SU-DHL-6 (cell line): ENCODE measurements at regions not wholly inside any gene's neighbourhood (a gene's known extent, or its start where the extent isn't known, plus 50 kb on each side); places are given as distances from the start of the nearest gene placed in this dataset.

ENCODE experiments used
- H2AFZ ChIP-seq: fragments of 200-600 bp; sonication (generic); 2 replicates; pipeline ENCODE4 v1.6.1; 2014; ENCODE audit warnings: low read depth, mild to moderate bottlenecking, moderate library complexity, mixed read lengths, antibody characterized with exemption, low read length; ENCODE audit not compliant: severe bottlenecking
- H3F3A ChIP-seq: fragments of 200-600 bp; shearing (Covaris generic); 2 replicates; pipeline ENCODE4 v1.6.0; 2016; ENCODE audit warnings: antibody characterized with exemption, mild to moderate bottlenecking; ENCODE audit not compliant: insufficient read depth
- H3K27ac ChIP-seq: fragments of 200-600 bp; sonication (generic); 2 replicates; pipeline ENCODE4 v1.5.1; 2016; ENCODE audit warnings: low read depth, mild to moderate bottlenecking, low read length, moderate library complexity, mixed read lengths
- H3K27me3 ChIP-seq: fragments of 200-600 bp; sonication (generic), shearing (Covaris generic); 2 replicates; pipeline ENCODE4 v1.6.0; 2014; ENCODE audit warnings: mild to moderate bottlenecking, low read length
- H3K36me3 ChIP-seq: fragments of 200-600 bp; sonication (generic); 2 replicates; pipeline ENCODE4 v1.6.1; 2014; ENCODE audit warnings: mild to moderate bottlenecking, low read length, mixed read lengths
- H3K4me2 ChIP-seq: fragments of 300-600, 200-600 bp; shearing (Covaris generic), sonication (generic); 2 replicates; pipeline ENCODE4 v1.6.0; 2014; ENCODE audit warnings: low read length, low read depth, mild to moderate bottlenecking; ENCODE audit not compliant: poor library complexity, severe bottlenecking
- H3K4me3 ChIP-seq: fragments of 200-600 bp; sonication (generic); 2 replicates; pipeline ENCODE4 v1.5.1; 2014; ENCODE audit warnings: antibody characterized with exemption, low read length, mild to moderate bottlenecking, mixed read lengths; ENCODE audit not compliant: insufficient read depth, poor library complexity, severe bottlenecking
- H3K79me2 ChIP-seq: fragments of 200-600 bp; sonication (generic); 2 replicates; pipeline ENCODE4 v1.6.1; 2014; ENCODE audit warnings: mild to moderate bottlenecking, low read length, moderate library complexity; ENCODE audit not compliant: insufficient read depth
- H3K9ac ChIP-seq: fragments of 200-600 bp; sonication (generic); 2 replicates; pipeline ENCODE4 v1.7.0; 2014; ENCODE audit warnings: mild to moderate bottlenecking, low read length
- H3K9me2 ChIP-seq: fragments of 200-600 bp; sonication (generic); replicated peaks from 2 replicates; pipeline ENCODE4 v1.6.1; 2014; ENCODE audit warnings: low read length; ENCODE audit not compliant: insufficient read depth
- H3K9me3 ChIP-seq: fragments of 200-600 bp; sonication (generic); 2 replicates; pipeline ENCODE4 v1.6.1; 2014; ENCODE audit warnings: low read length, mixed read lengths; ENCODE audit not compliant: insufficient read depth
- H4K20me1 ChIP-seq: fragments of 200-600 bp; sonication (generic); 2 replicates; pipeline ENCODE4 v1.6.1; 2014; ENCODE audit warnings: low read depth, mild to moderate bottlenecking, antibody characterized with exemption, low read length, moderate library complexity, mixed read lengths
- EZH2phosphoT487 ChIP-seq: fragments of 200-600 bp; sonication (generic), shearing (Covaris generic); conservative IDR thresholded peaks from 2 replicates; pipeline ENCODE4 v1.6.1; 2018; ENCODE audit warnings: mild to moderate bottlenecking, antibody characterized with exemption, low read length, moderate library complexity, mixed read lengths
- TF ChIP-seq, protein P1 (sequence below): fragments of 200-600 bp; sonication (generic); IDR thresholded peaks from one replicate; pipeline ENCODE4 v1.5.1; 2017; ENCODE audit warnings: antibody characterized with exemption, mild to moderate bottlenecking, low read length, moderate library complexity; ENCODE audit not compliant: insufficient read depth, poor library complexity, severe bottlenecking

DNA sequence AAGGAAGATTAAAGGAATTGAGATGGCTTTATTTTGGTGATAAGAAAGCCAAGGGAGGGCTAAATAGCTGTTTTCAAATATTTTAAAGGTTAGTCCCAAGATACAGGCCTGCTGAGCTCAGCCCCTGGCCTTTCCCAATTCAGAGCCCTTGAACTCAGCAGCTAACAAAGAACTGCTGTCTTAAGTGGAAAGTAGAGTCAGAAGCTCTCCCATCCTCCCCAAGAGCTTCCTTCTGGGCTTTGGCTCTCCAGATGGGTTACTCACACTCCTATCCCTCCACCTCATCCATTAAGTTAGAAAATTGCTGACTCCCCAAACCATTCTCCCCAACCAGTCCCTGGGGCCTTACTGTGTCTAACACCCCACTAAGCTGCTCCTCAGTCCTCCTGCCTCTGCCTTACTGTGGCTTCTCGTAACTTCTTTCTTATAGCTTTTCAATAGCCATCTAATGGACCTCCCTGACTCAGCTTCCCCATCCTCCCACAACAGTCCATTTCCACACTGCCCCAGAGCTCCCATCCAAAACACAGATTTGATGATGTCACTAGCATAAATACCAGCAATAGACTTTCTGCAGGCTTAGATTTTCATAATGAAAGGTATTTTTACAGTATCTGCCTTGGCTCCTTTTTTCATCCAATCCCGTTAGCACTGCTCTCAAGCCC lies 239.1 kb downstream of the ENC1 start:
- Histone ChIP-seq H3K4me3 (no peak overlapping the region), H4K20me1 (no peaks in the 10 kb centered on the region), H3K9me2 (no peaks in the 10 kb centered on the region), H3K9ac (no peak overlapping the region), H3F3A (no peaks in the 10 kb centered on the region), H3K4me2 (no peak overlapping the region), H2AFZ (no peak overlapping the region), H3K36me3 (no peaks in the 10 kb centered on the region), H3K9me3 (no peaks in the 10 kb centered on the region), H3K27ac (no peak overlapping the region), H3K27me3 (no peaks in the 10 kb centered on the region), H3K79me2 (no peaks in the 10 kb centered on the region)
- TF ChIP-seq, protein P1, sequence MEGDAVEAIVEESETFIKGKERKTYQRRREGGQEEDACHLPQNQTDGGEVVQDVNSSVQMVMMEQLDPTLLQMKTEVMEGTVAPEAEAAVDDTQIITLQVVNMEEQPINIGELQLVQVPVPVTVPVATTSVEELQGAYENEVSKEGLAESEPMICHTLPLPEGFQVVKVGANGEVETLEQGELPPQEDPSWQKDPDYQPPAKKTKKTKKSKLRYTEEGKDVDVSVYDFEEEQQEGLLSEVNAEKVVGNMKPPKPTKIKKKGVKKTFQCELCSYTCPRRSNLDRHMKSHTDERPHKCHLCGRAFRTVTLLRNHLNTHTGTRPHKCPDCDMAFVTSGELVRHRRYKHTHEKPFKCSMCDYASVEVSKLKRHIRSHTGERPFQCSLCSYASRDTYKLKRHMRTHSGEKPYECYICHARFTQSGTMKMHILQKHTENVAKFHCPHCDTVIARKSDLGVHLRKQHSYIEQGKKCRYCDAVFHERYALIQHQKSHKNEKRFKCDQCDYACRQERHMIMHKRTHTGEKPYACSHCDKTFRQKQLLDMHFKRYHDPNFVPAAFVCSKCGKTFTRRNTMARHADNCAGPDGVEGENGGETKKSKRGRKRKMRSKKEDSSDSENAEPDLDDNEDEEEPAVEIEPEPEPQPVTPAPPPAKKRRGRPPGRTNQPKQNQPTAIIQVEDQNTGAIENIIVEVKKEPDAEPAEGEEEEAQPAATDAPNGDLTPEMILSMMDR: no peak
- TF ChIP-seq EZH2phosphoT487: no peak

- Histone ChIP-seq H3K9ac (no peak overlapping the region), H3K4me2 (no peak overlapping the region)
- TF ChIP-seq, protein P1: no peak
- TF ChIP-seq EZH2phosphoT487: no peak
Measured at GRCh38 chr5:74400067-74400466, 240.5 kb downstream of the ENC1 start.

GRCh38 chr5:74396913-74397622 lies 243.5 kb downstream of the ENC1 start:
- no peak overlapping the region for H3K9ac ChIP-seq
- no peak overlapping the region for H3K4me3 ChIP-seq
- no peak overlapping the region for H3K27ac ChIP-seq
- no peaks in the 10 kb centered on the region for H3K27me3 ChIP-seq
- no peaks in the 10 kb centered on the region for H3K36me3 ChIP-seq
- no peaks in the 10 kb centered on the region for H3K79me2 ChIP-seq
- TF ChIP-seq, protein P1: no peak
- TF ChIP-seq EZH2phosphoT487: no peak
- H3K9me3 ChIP-seq: no peaks in the 10 kb centered on the region
- H3K4me2 ChIP-seq: no peak overlapping the region
- no peaks in the 10 kb centered on the region for H3K9me2 ChIP-seq
- H2AFZ ChIP-seq: no peak overlapping the region
- no peaks in the 10 kb centered on the region for H4K20me1 ChIP-seq
- no peaks in the 10 kb centered on the region for H3F3A ChIP-seq

More at GRCh38 chr5:74400067-74400466, 240.5 kb downstream of the ENC1 start:
- H4K20me1 ChIP-seq: no peaks in the 10 kb centered on the region
- no peak overlapping the region for H2AFZ ChIP-seq
- H3K4me3 ChIP-seq: no peak overlapping the region
- H3K27me3 ChIP-seq: no peaks in the 10 kb centered on the region
- H3K27ac ChIP-seq: no peak overlapping the region
- no peaks in the 10 kb centered on the region for H3K9me2 ChIP-seq
- H3K79me2 ChIP-seq: no peaks in the 10 kb centered on the region
- H3K9me3 ChIP-seq: no peaks in the 10 kb centered on the region
- no peaks in the 10 kb centered on the region for H3K36me3 ChIP-seq
- H3F3A ChIP-seq: no peaks in the 10 kb centered on the region
